Mesendoderm (in vitro differentiated cells): ENCODE measurements at regions not wholly inside any gene's neighbourhood (a gene's known extent, or its start where the extent isn't known, plus 50 kb on each side); places are given as distances from the start of the nearest gene placed in this dataset.

Experiments used
- DNase-seq: peaks from one replicate; pipeline ENCODE4 v3.0.0; 2013
- H2AK5ac ChIP-seq: 2 replicates; pipeline ENCODE4 v1.6.1; 2013; ENCODE audit warnings: low read length, inconsistent platforms
- H2BK120ac ChIP-seq: 2 replicates; pipeline ENCODE4 v1.6.1; 2013; ENCODE audit warnings: low read depth, mild to moderate bottlenecking, low read length, moderate library complexity, mixed read lengths
- H2BK15ac ChIP-seq: replicated peaks from 2 replicates; pipeline ENCODE4 v1.6.1; 2013; ENCODE audit warnings: low read depth, mild to moderate bottlenecking, moderate library complexity
- H2BK5ac ChIP-seq: 2 replicates; pipeline ENCODE4 v1.6.1; 2013; ENCODE audit warnings: low read length, inconsistent platforms
- H3K18ac ChIP-seq: 2 replicates; pipeline ENCODE4 v1.6.1; 2013; ENCODE audit warnings: mild to moderate bottlenecking, low read length, mixed read lengths
- H3K23ac ChIP-seq: one replicate; pipeline ENCODE4 v1.6.1; 2013; ENCODE audit warnings: low read length
- H3K27ac ChIP-seq: 2 replicates; pipeline ENCODE4 v1.5.1; 2013; ENCODE audit warnings: low read depth, mild to moderate bottlenecking, inconsistent platforms, low read length, moderate library complexity
- H3K27me3 ChIP-seq: 2 replicates; pipeline ENCODE4 v1.6.1; 2013; ENCODE audit warnings: low read length, control low read depth, mild to moderate bottlenecking, inconsistent platforms; ENCODE audit not compliant: insufficient read depth, poor library complexity
- H3K36me3 ChIP-seq: 2 replicates; pipeline ENCODE4 v1.6.1; 2013; ENCODE audit warnings: low read length, inconsistent platforms; ENCODE audit not compliant: control insufficient read depth, insufficient read depth
- H3K4ac ChIP-seq: one replicate; pipeline ENCODE4 v1.6.1; 2013; ENCODE audit warnings: low read depth, mild to moderate bottlenecking, low read length, moderate library complexity
- H3K4me1 ChIP-seq: 2 replicates; pipeline ENCODE4 v1.6.1; 2013; ENCODE audit warnings: low read depth, low read length, inconsistent platforms; ENCODE audit not compliant: control insufficient read depth
- H3K4me2 ChIP-seq: 2 replicates; pipeline ENCODE4 v1.6.1; 2013; ENCODE audit warnings: low read length
- H3K4me3 ChIP-seq: 2 replicates; pipeline ENCODE4 v1.5.1; 2013; ENCODE audit warnings: mild to moderate bottlenecking, low read length
- H3K56ac ChIP-seq: one replicate; pipeline ENCODE4 v1.6.1; 2013; ENCODE audit warnings: low read length
- H3K79me1 ChIP-seq: 2 replicates; pipeline ENCODE4 v1.6.1; 2013; ENCODE audit warnings: low read length, inconsistent platforms
- H3K79me2 ChIP-seq: 2 replicates; pipeline ENCODE4 v1.6.1; 2013; ENCODE audit warnings: mild to moderate bottlenecking, low read length; ENCODE audit not compliant: control insufficient read depth, insufficient read depth
- H3K9ac ChIP-seq: 2 replicates; pipeline ENCODE4 v1.6.1; 2013; ENCODE audit warnings: low read length, inconsistent platforms
- H4K5ac ChIP-seq: one replicate; pipeline ENCODE4 v1.6.1; 2013; ENCODE audit warnings: low read length
- H4K8ac ChIP-seq: one replicate; pipeline ENCODE4 v1.6.1; 2013; ENCODE audit warnings: low read depth, mild to moderate bottlenecking, control low read depth, low read length, moderate library complexity
- WGBS: extraction: QIAGEN DNeasy Blood & Tissue Kit; methylation state at CpG from one replicate; pipeline ENCODE4 v1.1.7; 2013; ENCODE audit warnings: low lambda C conversion rate, missing lambda C conversion rate; ENCODE audit not compliant: insufficient coverage; ENCODE audit errors: extremely low coverage; 5-methylcytosine and 5-hydroxymethylcytosine counted together

- DNase-seq: no peak
- Histone ChIP-seq H2BK15ac (no peak overlapping the region), H3K18ac (no peak overlapping the region), H3K4me1 (no peaks in the 10 kb centered on the region), H3K4me3 (no peak overlapping the region), H2AK5ac (no peak overlapping the region), H4K8ac (no peak overlapping the region), H2BK120ac (no peak overlapping the region), H3K4ac (no peak overlapping the region), H3K23ac (no peak overlapping the region), H3K56ac (no peak overlapping the region), H2BK5ac (no peak overlapping the region), H3K27me3 (no peaks in the 10 kb centered on the region), H4K5ac (no peak overlapping the region), H3K79me1 (no peaks in the 10 kb centered on the region), H3K36me3 (no peaks in the 10 kb centered on the region), H3K4me2 (no peak overlapping the region), H3K79me2 (no peaks in the 10 kb centered on the region), H3K9ac (no peak overlapping the region), H3K27ac (no peak overlapping the region)
- WGBS: no CpG with 5 or more reads among the region's 2 CpGs
These were observed 103.0 kb downstream of the PTGS2 start for GRCh38 chr1:186577216-186577615.

- Histone ChIP-seq H3K27ac (no peak overlapping the region), H4K5ac (no peak overlapping the region), H3K4me3 (no peak overlapping the region), H3K4me1 (no peaks in the 10 kb centered on the region), H3K79me2 (no peaks in the 10 kb centered on the region), H3K4ac (no peak overlapping the region), H3K23ac (no peak overlapping the region), H2BK15ac (no peak overlapping the region), H3K79me1 (no peaks in the 10 kb centered on the region), H2BK5ac (no peak overlapping the region), H3K36me3 (no peaks in the 10 kb centered on the region), H3K56ac (no peak overlapping the region), H3K18ac (no peak overlapping the region), H2BK120ac (no peak overlapping the region), H3K27me3 (no peaks in the 10 kb centered on the region), H2AK5ac (no peak overlapping the region), H4K8ac (no peak overlapping the region), H3K9ac (no peak overlapping the region), H3K4me2 (no peak overlapping the region)
- DNase-seq: no peak
These were observed 104.9 kb downstream of the PTGS2 start for GRCh38 chr1:186575348-186575747.

- no peaks in the 10 kb centered on the region for H3K79me2 ChIP-seq
- H3K36me3 ChIP-seq: no peaks in the 10 kb centered on the region
- no peak overlapping the region for H2BK5ac ChIP-seq
- DNase-seq: no peak
- WGBS: no CpG with 5 or more reads among the region's 1 CpG
- H3K79me1 ChIP-seq: no peaks in the 10 kb centered on the region
- no peak overlapping the region for H4K8ac ChIP-seq
- no peak overlapping the region for H2AK5ac ChIP-seq
- no peak overlapping the region for H3K4me2 ChIP-seq
- no peak overlapping the region for H3K27ac ChIP-seq
- H3K4ac ChIP-seq: no peak overlapping the region
- no peak overlapping the region for H2BK120ac ChIP-seq
- no peak overlapping the region for H3K18ac ChIP-seq
- H4K5ac ChIP-seq: no peak overlapping the region
- no peak overlapping the region for H2BK15ac ChIP-seq
- no peak overlapping the region for H3K4me3 ChIP-seq
- no peaks in the 10 kb centered on the region for H3K27me3 ChIP-seq
- H3K9ac ChIP-seq: no peak overlapping the region
- no peaks in the 10 kb centered on the region for H3K4me1 ChIP-seq
- H3K56ac ChIP-seq: no peak overlapping the region
- H3K23ac ChIP-seq: no peak overlapping the region
These were observed 105.3 kb downstream of the PTGS2 start for GRCh38 chr1:186574926-186575325.

- no peak overlapping the region for H2AK5ac ChIP-seq
- no peaks in the 10 kb centered on the region for H3K79me2 ChIP-seq
- H3K4ac ChIP-seq: no peak overlapping the region
- no peaks in the 10 kb centered on the region for H3K27me3 ChIP-seq
- H3K36me3 ChIP-seq: no peaks in the 10 kb centered on the region
- no peak overlapping the region for H2BK5ac ChIP-seq
- DNase-seq: no peak
- no peak overlapping the region for H3K4me2 ChIP-seq
- H4K5ac ChIP-seq: no peak overlapping the region
- no peak overlapping the region for H3K56ac ChIP-seq
- H3K27ac ChIP-seq: no peak overlapping the region
- H2BK15ac ChIP-seq: no peak overlapping the region
- no peaks in the 10 kb centered on the region for H3K79me1 ChIP-seq
- WGBS: no CpG with 5 or more reads among the region's 3 CpGs
- H3K4me3 ChIP-seq: no peak overlapping the region
- H3K18ac ChIP-seq: no peak overlapping the region
- H4K8ac ChIP-seq: no peak overlapping the region
- H3K9ac ChIP-seq: no peak overlapping the region
- H2BK120ac ChIP-seq: no peak overlapping the region
- H3K4me1 ChIP-seq: no peaks in the 10 kb centered on the region
- H3K23ac ChIP-seq: no peak overlapping the region
These were observed 107.7 kb downstream of the PTGS2 start for GRCh38 chr1:186572509-186572908.

GRCh38 chr1:186571771-186572170 lies 108.5 kb downstream of the PTGS2 start:
- Histone ChIP-seq H3K36me3 (no peaks in the 10 kb centered on the region), H2BK120ac (no peak overlapping the region), H3K18ac (no peak overlapping the region)

GRCh38 chr1:186569856-186570255 lies 108.9 kb upstream of the PDC start:
- Histone ChIP-seq H3K4me3 (no peak overlapping the region), H3K79me1 (no peaks in the 10 kb centered on the region), H3K4me1 (no peaks in the 10 kb centered on the region), H2BK5ac (no peak overlapping the region), H3K56ac (no peak overlapping the region), H2BK15ac (no peak overlapping the region), H3K36me3 (no peaks in the 10 kb centered on the region), H3K23ac (no peak overlapping the region), H3K4ac (no peak overlapping the region), H4K8ac (no peak overlapping the region), H3K9ac (no peak overlapping the region), H3K79me2 (no peaks in the 10 kb centered on the region), H3K4me2 (no peak overlapping the region), H3K18ac (no peak overlapping the region), H2BK120ac (no peak overlapping the region), H2AK5ac (no peak overlapping the region), H3K27me3 (no peaks in the 10 kb centered on the region), H3K27ac (no peak overlapping the region), H4K5ac (no peak overlapping the region)
- DNase-seq: no peak

More at GRCh38 chr1:186571771-186572170, 108.5 kb downstream of the PTGS2 start:
- Histone ChIP-seq H3K4me2 (no peak overlapping the region), H3K4me1 (no peaks in the 10 kb centered on the region), H3K27me3 (no peaks in the 10 kb centered on the region), H2BK5ac (no peak overlapping the region), H3K79me2 (no peaks in the 10 kb centered on the region), H3K27ac (no peak overlapping the region), H4K5ac (no peak overlapping the region), H2BK15ac (no peak overlapping the region), H3K79me1 (no peaks in the 10 kb centered on the region), H3K4me3 (no peak overlapping the region), H3K56ac (no peak overlapping the region), H3K4ac (no peak overlapping the region), H4K8ac (no peak overlapping the region), H3K23ac (no peak overlapping the region), H3K9ac (no peak overlapping the region), H2AK5ac (no peak overlapping the region)
- DNase-seq: no peak
